OCI-LY1 (cell line): ENCODE measurements at regions not wholly inside any gene's neighbourhood (a gene's known extent, or its start where the extent isn't known, plus 50 kb on each side); places are given as distances from the start of the nearest gene placed in this dataset.

ENCODE experiments used
- H2AFZ ChIP-seq: fragments of 200-600 bp; sonication (generic), shearing (Covaris generic); 2 replicates; pipeline ENCODE4 v1.6.0; 2014; ENCODE audit warnings: antibody characterized with exemption, mild to moderate bottlenecking, low read length
- H3F3A ChIP-seq: fragments of 200-600 bp; sonication (generic), shearing (Covaris generic); 2 replicates; pipeline ENCODE4 v1.6.0; 2014; ENCODE audit warnings: mild to moderate bottlenecking, antibody characterized with exemption, low read length, moderate library complexity; ENCODE audit not compliant: insufficient read depth
- H3K27ac ChIP-seq: fragments of 200-600 bp; sonication (generic); 2 replicates; pipeline ENCODE4 v1.5.1; 2014; ENCODE audit warnings: low read length, mixed run types, mild to moderate bottlenecking, low read depth; ENCODE audit not compliant: poor library complexity, severe bottlenecking
- H3K27me3 ChIP-seq: fragments of 200-600 bp; sonication (generic); 2 replicates; pipeline ENCODE4 v1.6.0; 2014; ENCODE audit warnings: antibody characterized with exemption, mild to moderate bottlenecking, low read length, moderate library complexity; ENCODE audit not compliant: insufficient read depth
- H3K36me3 ChIP-seq: fragments of 200-600 bp; sonication (generic); 2 replicates; pipeline ENCODE4 v1.6.1; 2014; ENCODE audit warnings: mild to moderate bottlenecking, antibody characterized with exemption, low read length, moderate library complexity, mixed read lengths; ENCODE audit not compliant: insufficient read depth
- H3K4me1 ChIP-seq: fragments of 200-600 bp; sonication (generic); 2 replicates; pipeline ENCODE4 v1.5.1; 2014; ENCODE audit warnings: mild to moderate bottlenecking, low read length, moderate library complexity; ENCODE audit not compliant: insufficient read depth, severe bottlenecking
- H3K4me2 ChIP-seq: fragments of 200-600 bp; sonication (generic), shearing (Covaris generic); 2 replicates; pipeline ENCODE4 v1.6.1; 2014; ENCODE audit warnings: low read length
- H3K4me3 ChIP-seq: fragments of 200-600 bp; sonication (generic); 2 replicates; pipeline ENCODE4 v1.5.1; 2014; ENCODE audit warnings: low read length, low read depth, mild to moderate bottlenecking, mixed read lengths; ENCODE audit not compliant: poor library complexity, severe bottlenecking
- H3K79me2 ChIP-seq: fragments of 200-600 bp; shearing (Covaris generic); 2 replicates; pipeline ENCODE4 v1.6.1; 2016; ENCODE audit warnings: mixed run types, low read length, mixed read lengths; ENCODE audit not compliant: insufficient read depth
- H3K9ac ChIP-seq: fragments of 200-600 bp; sonication (generic), shearing (Covaris generic); 2 replicates; pipeline ENCODE4 v1.6.1; 2014; ENCODE audit warnings: mild to moderate bottlenecking, low read length, mixed read lengths
- H3K9me2 ChIP-seq: fragments of 200-600 bp; sonication (generic), shearing (Covaris generic); 2 replicates; pipeline ENCODE4 v1.6.1; 2014; ENCODE audit warnings: low read depth, mild to moderate bottlenecking, low read length, mixed read lengths
- H3K9me3 ChIP-seq: fragments of 200-600 bp; shearing (Covaris generic); 2 replicates; pipeline ENCODE4 v1.6.1; 2014; ENCODE audit warnings: low read length, mixed read lengths
- H4K20me1 ChIP-seq: fragments of 200-600 bp; sonication (generic), shearing (Covaris generic); 2 replicates; pipeline ENCODE4 v1.6.0; 2016; ENCODE audit warnings: mild to moderate bottlenecking, low read length; ENCODE audit not compliant: insufficient read depth
- CTCF ChIP-seq: fragments of 200-600 bp; sonication (generic), shearing (Covaris generic); IDR thresholded peaks from 2 replicates; pipeline ENCODE4 v1.5.1; 2017; ENCODE audit warnings: mild to moderate bottlenecking, antibody characterized with exemption, low read length, moderate library complexity, mixed read lengths
- EZH2 ChIP-seq: fragments of 200-600 bp; sonication (generic), shearing (Covaris generic); IDR thresholded peaks from 2 replicates; pipeline ENCODE4 v1.8.0; 2017; ENCODE audit warnings: borderline replicate concordance, mixed run types, mild to moderate bottlenecking, antibody characterized with exemption, low read length, moderate library complexity, mixed read lengths

GRCh38 chr11:127443297-127443696 lies 442.7 kb upstream of the KIRREL3 start:
- Histone ChIP-seq H3K27ac (no peak overlapping the region), H3K36me3 (no peaks in the 10 kb centered on the region), H3K4me2 (no peak overlapping the region), H3K4me1 (no peaks in the 10 kb centered on the region), H2AFZ (no peak overlapping the region), H3K27me3 (no peaks in the 10 kb centered on the region), H3K9me3 (no peaks in the 10 kb centered on the region), H3K9ac (no peak overlapping the region), H3K4me3 (no peak overlapping the region), H3K79me2 (no peaks in the 10 kb centered on the region), H4K20me1 (no peaks in the 10 kb centered on the region), H3K9me2 (no peaks in the 10 kb centered on the region), H3F3A (no peaks in the 10 kb centered on the region)
- TF ChIP-seq EZH2 = no peak
- TF ChIP-seq CTCF = no peak

- no peaks in the 10 kb centered on the region for H3K27me3 ChIP-seq
- no peak overlapping the region for H3K4me3 ChIP-seq
- no peak overlapping the region for H3K9ac ChIP-seq
- H4K20me1 ChIP-seq = no peaks in the 10 kb centered on the region
- H2AFZ ChIP-seq = no peak overlapping the region
- no peaks in the 10 kb centered on the region for H3K9me3 ChIP-seq
- no peaks in the 10 kb centered on the region for H3K79me2 ChIP-seq
- no peaks in the 10 kb centered on the region for H3K36me3 ChIP-seq
- H3K4me2 ChIP-seq = no peak overlapping the region
- TF ChIP-seq EZH2 = no peak
- no peak for TF ChIP-seq CTCF
- H3F3A ChIP-seq = no peaks in the 10 kb centered on the region
- no peaks in the 10 kb centered on the region for H3K4me1 ChIP-seq
- no peak overlapping the region for H3K27ac ChIP-seq
- H3K9me2 ChIP-seq = no peaks in the 10 kb centered on the region
Measured at GRCh38 chr11:127440616-127441015, 440.0 kb upstream of the KIRREL3 start.

GRCh38 chr11:127425281-127425680 lies 424.7 kb upstream of the KIRREL3 start:
- no peak overlapping the region for H3K9ac ChIP-seq
- H3K9me2 ChIP-seq = no peaks in the 10 kb centered on the region
- H3K27ac ChIP-seq = no peak overlapping the region
- TF ChIP-seq CTCF (no peak), EZH2 (no peak)
- no peaks in the 10 kb centered on the region for H3K9me3 ChIP-seq
- no peaks in the 10 kb centered on the region for H3K79me2 ChIP-seq
- H4K20me1 ChIP-seq = no peaks in the 10 kb centered on the region
- no peak overlapping the region for H3K4me3 ChIP-seq
- no peak overlapping the region for H2AFZ ChIP-seq
- H3K4me1 ChIP-seq = no peaks in the 10 kb centered on the region
- no peaks in the 10 kb centered on the region for H3K36me3 ChIP-seq
- no peak overlapping the region for H3K4me2 ChIP-seq
- no peaks in the 10 kb centered on the region for H3F3A ChIP-seq
- no peaks in the 10 kb centered on the region for H3K27me3 ChIP-seq
